ENCODE measurements at regions not wholly inside any gene's neighbourhood (a gene's known extent, or its start where the extent isn't known, plus 50 kb on each side); places are given as distances from the start of the nearest gene placed in this dataset.

GRCh38 chr7:32244806-32245345 lies 174.7 kb upstream of the PDE1C start:
- H3K27ac ChIP-seq (ENCODE audit: low read depth in 2 of 2, low read length in 2 of 2), result no peak overlapping the region
- no peak overlapping the region for H3K9ac ChIP-seq (ENCODE audit: low read length in 3 of 3)
- H3K4me1 ChIP-seq (ENCODE audit: control insufficient read depth in 2 of 3, insufficient read depth in 2 of 3, low read depth in 1 of 3, low read length in 3 of 3), result no peaks in the 10 kb centered on the region
- H3K9me3 ChIP-seq (ENCODE audit: control insufficient read depth in 2 of 3, insufficient read depth in 1 of 3, low read length in 3 of 3), result no peaks in the 10 kb centered on the region
- no peak for FAIRE-seq
- intact Hi-C loops (cut with DNase I), result no loop called here
- no peaks in the 10 kb centered on the region for H3K27me3 ChIP-seq (ENCODE audit: control insufficient read depth, insufficient read depth, low read length)
- no peak for DNase-seq
- no peak for TF ChIP-seq CTCF (IDR thresholded peaks at IDR 0.05; ENCODE audit: borderline replicate concordance, extremely low read depth, insufficient read depth)
- no peaks in the 10 kb centered on the region for H3K36me3 ChIP-seq (ENCODE audit: control insufficient read depth in 2 of 3, insufficient read depth in 3 of 3, low read length in 3 of 3)
- no peak overlapping the region for H3K4me3 ChIP-seq (ENCODE audit: low read length in 3 of 3)

- no peaks in the 10 kb centered on the region for H3K27me3 ChIP-seq (ENCODE audit: control insufficient read depth, insufficient read depth, low read length)
- H3K36me3 ChIP-seq (ENCODE audit: control insufficient read depth in 2 of 3, insufficient read depth in 3 of 3, low read length in 3 of 3), result no peaks in the 10 kb centered on the region
- H3K9ac ChIP-seq (ENCODE audit: low read length in 3 of 3), result no peak overlapping the region
- H3K4me3 ChIP-seq (ENCODE audit: low read length in 3 of 3), result no peak overlapping the region
- no peaks in the 10 kb centered on the region for H3K4me1 ChIP-seq (ENCODE audit: control insufficient read depth in 2 of 3, insufficient read depth in 2 of 3, low read depth in 1 of 3, low read length in 3 of 3)
- intact Hi-C loops (cut with DNase I), result no loop called here
- FAIRE-seq, result no peak
- no peaks in the 10 kb centered on the region for H3K9me3 ChIP-seq (ENCODE audit: control insufficient read depth in 2 of 3, insufficient read depth in 1 of 3, low read length in 3 of 3)
- no peak for TF ChIP-seq CTCF (IDR thresholded peaks at IDR 0.05; ENCODE audit: borderline replicate concordance, extremely low read depth, insufficient read depth)
- no peak overlapping the region for H3K27ac ChIP-seq (ENCODE audit: low read depth in 2 of 2, low read length in 2 of 2)
- no peak for DNase-seq
Measured at GRCh38 chr7:32243687-32244290, 173.6 kb upstream of the PDE1C start.

GRCh38 chr7:32242436-32242835 lies 172.2 kb upstream of the PDE1C start:
- Histone ChIP-seq H3K4me1 (ENCODE audit: control insufficient read depth in 2 of 3, insufficient read depth in 2 of 3, low read depth in 1 of 3, low read length in 3 of 3) (no peaks in the 10 kb centered on the region), H3K9me3 (ENCODE audit: control insufficient read depth in 2 of 3, insufficient read depth in 1 of 3, low read length in 3 of 3) (no peaks in the 10 kb centered on the region), H3K36me3 (ENCODE audit: control insufficient read depth in 2 of 3, insufficient read depth in 3 of 3, low read length in 3 of 3) (no peaks in the 10 kb centered on the region), H3K27ac (ENCODE audit: low read depth in 2 of 2, low read length in 2 of 2) (no peak overlapping the region), H3K4me3 (ENCODE audit: low read length in 3 of 3) (no peak overlapping the region), H3K27me3 (ENCODE audit: control insufficient read depth, insufficient read depth, low read length) (no peaks in the 10 kb centered on the region), H3K9ac (ENCODE audit: low read length in 3 of 3) (no peak overlapping the region)
- no peak for TF ChIP-seq CTCF (IDR thresholded peaks at IDR 0.05; ENCODE audit: borderline replicate concordance, extremely low read depth, insufficient read depth)
- intact Hi-C loops (cut with DNase I), result no loop called here
- DNase-seq, result no peak
- FAIRE-seq, result no peak

GRCh38 chr7:32241636-32242035 lies 171.4 kb upstream of the PDE1C start:
- no peak for TF ChIP-seq CTCF (IDR thresholded peaks at IDR 0.05; ENCODE audit: borderline replicate concordance, extremely low read depth, insufficient read depth)
- H3K9ac ChIP-seq (ENCODE audit: low read length in 3 of 3), result no peak overlapping the region
- intact Hi-C loops (cut with DNase I), result no loop called here
- no peaks in the 10 kb centered on the region for H3K27me3 ChIP-seq (ENCODE audit: control insufficient read depth, insufficient read depth, low read length)
- no peak for DNase-seq
- H3K9me3 ChIP-seq (ENCODE audit: control insufficient read depth in 2 of 3, insufficient read depth in 1 of 3, low read length in 3 of 3), result no peaks in the 10 kb centered on the region
- H3K27ac ChIP-seq (ENCODE audit: low read depth in 2 of 2, low read length in 2 of 2), result no peak overlapping the region
- H3K4me1 ChIP-seq (ENCODE audit: control insufficient read depth in 2 of 3, insufficient read depth in 2 of 3, low read depth in 1 of 3, low read length in 3 of 3), result no peaks in the 10 kb centered on the region
- no peak for FAIRE-seq
- H3K36me3 ChIP-seq (ENCODE audit: control insufficient read depth in 2 of 3, insufficient read depth in 3 of 3, low read length in 3 of 3), result no peaks in the 10 kb centered on the region
- H3K4me3 ChIP-seq (ENCODE audit: low read length in 3 of 3), result no peak overlapping the region
